Lung (tissue), 11 donors: ENCODE measurements at regions not wholly inside any gene's neighbourhood (a gene's known extent, or its start where the extent isn't known, plus 50 kb on each side); places are given as distances from the start of the nearest gene placed in this dataset.

Experiments used
- ATAC-seq: fragments of 200-7000 bp; cut with Tn5 transposase; one replicate; pipeline ENCODE4 v1.9.1; 2020; ENCODE audit warnings: moderate number of reproducible peaks; ENCODE audit not compliant: insufficient read depth, low FRiP score
- DNase-seq, 3 donors: peaks; one replicate each; pipeline ENCODE4 v3.0.0-alpha.2; 2013 to 2017
- H3K27ac ChIP-seq, 2 donors: one replicate each; pipeline ENCODE4 v1.5.1; 2013; ENCODE audit warnings: mild to moderate bottlenecking in 2 of 2, moderate library complexity in 2 of 2, control low read depth in 1 of 2, inconsistent platforms in 1 of 2, low read depth in 1 of 2, low read length in 1 of 2
- H3K27me3 ChIP-seq, 3 donors: one replicate each; pipeline ENCODE4 v1.5.1; 2013; ENCODE audit warnings: low read length in 2 of 3; ENCODE audit not compliant: control insufficient read depth in 3 of 3, insufficient read depth in 3 of 3
- H3K36me3 ChIP-seq, 4 donors: one replicate each; pipeline ENCODE4 v1.5.1; 2013; ENCODE audit warnings: low read length in 4 of 4, mild to moderate bottlenecking in 1 of 4, moderate library complexity in 1 of 4; ENCODE audit not compliant: control insufficient read depth in 4 of 4, insufficient read depth in 4 of 4
- H3K4me1 ChIP-seq, 5 donors: one replicate each; pipeline ENCODE4 v1.5.1; 2013; ENCODE audit warnings: low read length in 5 of 5, mild to moderate bottlenecking in 2 of 5, moderate library complexity in 1 of 5; ENCODE audit not compliant: control insufficient read depth in 5 of 5, insufficient read depth in 5 of 5
- H3K4me3 ChIP-seq: one replicate; pipeline ENCODE4 v1.5.1; 2013; ENCODE audit warnings: mild to moderate bottlenecking, control low read depth, moderate library complexity
- H3K9ac ChIP-seq, 2 donors: one replicate each; pipeline ENCODE4 v1.5.1; 2013; ENCODE audit warnings: low read length in 2 of 2, control low read depth in 1 of 2; ENCODE audit not compliant: insufficient read depth in 1 of 2
- H3K9me3 ChIP-seq, 4 donors: one replicate each; pipeline ENCODE4 v1.5.1; 2013; ENCODE audit warnings: low read length in 3 of 4, mild to moderate bottlenecking in 1 of 4, moderate library complexity in 1 of 4; ENCODE audit not compliant: control insufficient read depth in 4 of 4, insufficient read depth in 3 of 4
- CTCF ChIP-seq: IDR thresholded peaks from 2 replicates; pipeline ENCODE4 v1.5.1; 2012; ENCODE audit warnings: mild to moderate bottlenecking; ENCODE audit errors: control extremely low read depth, extremely low read depth
- WGBS, 2 donors: extraction: QIAGEN DNeasy Blood & Tissue Kit; methylation state at CpG; one replicate each; pipeline ENCODE4 v1.1.7; 2013; 5-methylcytosine and 5-hydroxymethylcytosine counted together
- donor health status: control.
- donor health status: control.
- donor health status: Bipolar disorder and iron deficiency.
- donor health status: healthy.
- donor health status: DM: yes; HTN: yes; CAD: no.

- no peak overlapping the region for H3K27ac ChIP-seq
- TF ChIP-seq CTCF: no peak
- DNase-seq (no peak), ATAC-seq (no peak)
- 72 to 93% methylated on average over 1 of the region's 1 CpG for WGBS, 2 donors
- H3K9ac ChIP-seq: no peak overlapping the region
- peaks cover 0 to 2% (median 0%) of the 10 kb centered on the region in 3 donors for H3K27me3 ChIP-seq
- H3K4me1 ChIP-seq: no peaks in the 10 kb centered on the region
- no peak overlapping the region for H3K4me3 ChIP-seq
- H3K9me3 ChIP-seq: no peaks in the 10 kb centered on the region
- H3K36me3 ChIP-seq: no peaks in the 10 kb centered on the region
These were observed 483.0 kb upstream of the SORCS1 start for GRCh38 chr10:107647462-107647861.

GRCh38 chr10:107631876-107632275, 467.4 kb upstream of the SORCS1 start:
- TF ChIP-seq CTCF: no peak
- WGBS, 2 donors: 69 to 70% methylated on average over 4 of the region's 4 CpGs
- H3K4me1 ChIP-seq: no peaks in the 10 kb centered on the region

GRCh38 chr10:107626862-107627261, 462.4 kb upstream of the SORCS1 start:
- Histone ChIP-seq H3K36me3 (no peaks in the 10 kb centered on the region), H3K4me1 (no peaks in the 10 kb centered on the region), H3K27me3 (no peaks in the 10 kb centered on the region), H3K4me3 (no peak overlapping the region), H3K27ac (no peak overlapping the region), H3K9me3 (no peaks in the 10 kb centered on the region), H3K9ac (no peak overlapping the region)
- ATAC-seq (no peak), DNase-seq (no peak)
- WGBS, 2 donors: 80 to 84% methylated on average over 3 of the region's 3 CpGs
- no peak for TF ChIP-seq CTCF

More at GRCh38 chr10:107631876-107632275, 467.4 kb upstream of the SORCS1 start:
- H3K9me3 ChIP-seq: no peaks in the 10 kb centered on the region
- ATAC-seq (no peak), DNase-seq (no peak)
- no peaks in the 10 kb centered on the region for H3K27me3 ChIP-seq
- no peak overlapping the region for H3K4me3 ChIP-seq
- no peak overlapping the region for H3K9ac ChIP-seq
- no peak overlapping the region for H3K27ac ChIP-seq
- H3K36me3 ChIP-seq: no peaks in the 10 kb centered on the region

- Histone ChIP-seq H3K4me3 (no peak overlapping the region), H3K4me1 (no peaks in the 10 kb centered on the region), H3K9me3 (no peaks in the 10 kb centered on the region), H3K27me3 (no peaks in the 10 kb centered on the region), H3K36me3 (no peaks in the 10 kb centered on the region), H3K27ac (no peak overlapping the region), H3K9ac (no peak overlapping the region)
- DNase-seq: no peak
- no peak for TF ChIP-seq CTCF
- 82 to 92% methylated on average over 3 of the region's 3 CpGs for WGBS, 2 donors
- no peak for ATAC-seq
These were observed 458.8 kb upstream of the SORCS1 start for GRCh38 chr10:107623292-107623691.
